ENCODE measurements at regions not wholly inside any gene's neighbourhood (a gene's known extent, or its start where the extent isn't known, plus 50 kb on each side); places are given as distances from the start of the nearest gene placed in this dataset.

- TF ChIP-seq CTCF (IDR thresholded peaks at IDR 0.05) (no peak), ZFX (IDR thresholded peaks at IDR 0.05; ENCODE audit: borderline replicate concordance) (no peak)
Measured at GRCh38 chr5:1965925-1966324, 83.2 kb upstream of the IRX4 start.
